ENCODE measurements at regions not wholly inside any gene's neighbourhood (a gene's known extent, or its start where the extent isn't known, plus 50 kb on each side); places are given as distances from the start of the nearest gene placed in this dataset.

DNA sequence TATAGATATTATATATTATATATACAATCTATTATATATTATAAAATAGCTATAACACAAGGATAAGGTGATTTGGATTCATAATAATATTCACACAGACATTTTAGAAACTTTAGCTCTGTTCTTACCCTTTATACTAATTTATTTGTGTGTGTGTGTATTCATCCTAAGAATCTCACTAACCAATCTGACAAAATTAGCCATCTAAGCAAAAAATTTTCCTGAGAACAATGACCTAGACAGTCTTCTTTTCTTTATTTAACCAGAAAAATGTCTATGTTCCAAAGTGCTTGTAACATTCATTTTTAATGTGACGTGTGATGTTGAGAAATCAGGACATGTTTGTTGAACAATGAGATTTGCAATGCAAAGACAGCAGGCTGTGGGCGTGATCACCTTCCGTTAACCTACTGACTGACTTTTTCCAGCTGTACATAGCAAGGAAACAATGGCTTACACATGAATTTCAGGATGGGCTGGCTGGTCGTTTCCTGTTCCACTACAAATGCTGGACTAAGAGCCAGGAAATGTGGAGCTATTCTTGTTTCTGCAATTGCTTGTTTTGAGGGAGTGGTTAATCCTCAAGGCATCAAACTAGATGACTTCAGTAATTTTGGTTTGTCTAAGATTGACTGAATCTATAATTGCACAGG is 634.6 kb upstream of the ARGLU1 start:
- DNase-seq (ENCODE audit: low read depth), result no peak

GRCh38 chr13:107200491-107200890 is 632.6 kb upstream of the ARGLU1 start:
- DNase-seq (ENCODE audit: low read depth), result no peak

GRCh38 chr13:107192289-107192688 is 624.4 kb upstream of the ARGLU1 start:
- no peak for DNase-seq (ENCODE audit: low read depth)

DNA sequence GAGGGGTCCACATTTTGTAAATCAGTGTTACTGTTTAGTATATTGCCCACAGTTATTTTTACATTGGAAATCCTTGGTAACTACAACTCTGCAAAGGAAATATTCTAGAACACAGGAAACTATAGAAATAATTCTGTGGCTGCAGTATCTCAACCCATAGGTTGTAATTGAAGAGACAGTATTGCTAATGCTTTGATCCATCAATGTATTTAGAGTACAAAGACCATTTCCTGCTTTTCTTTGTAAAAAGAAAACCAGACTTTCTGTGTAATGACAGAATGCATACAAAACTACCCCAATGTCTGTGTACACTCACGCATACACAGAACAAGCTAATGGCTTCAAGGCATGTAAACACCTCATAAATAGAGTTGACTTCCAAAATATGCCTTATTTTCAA is 622.1 kb upstream of the ARGLU1 start:
- no peak for DNase-seq (ENCODE audit: low read depth)

DNA sequence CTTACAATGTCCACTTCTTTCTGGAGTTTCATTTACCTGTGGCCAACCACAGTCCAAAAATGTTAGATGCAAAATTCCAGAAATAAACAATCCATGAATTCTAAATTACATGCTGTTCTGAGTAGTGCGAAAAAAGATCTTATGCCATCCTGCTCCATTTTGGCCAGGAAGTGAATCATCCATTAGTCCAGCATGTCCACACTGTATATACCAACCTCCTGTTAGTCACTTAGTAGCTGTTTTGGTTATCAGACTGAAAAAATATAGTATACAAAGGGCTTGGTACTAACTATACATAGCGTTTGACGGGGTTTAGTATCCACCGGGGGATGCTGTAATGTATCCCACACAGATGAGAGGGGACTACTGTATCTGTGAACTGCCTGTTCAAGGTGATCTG is 618.0 kb upstream of the ARGLU1 start:
- DNase-seq (ENCODE audit: low read depth), result no peak

DNA sequence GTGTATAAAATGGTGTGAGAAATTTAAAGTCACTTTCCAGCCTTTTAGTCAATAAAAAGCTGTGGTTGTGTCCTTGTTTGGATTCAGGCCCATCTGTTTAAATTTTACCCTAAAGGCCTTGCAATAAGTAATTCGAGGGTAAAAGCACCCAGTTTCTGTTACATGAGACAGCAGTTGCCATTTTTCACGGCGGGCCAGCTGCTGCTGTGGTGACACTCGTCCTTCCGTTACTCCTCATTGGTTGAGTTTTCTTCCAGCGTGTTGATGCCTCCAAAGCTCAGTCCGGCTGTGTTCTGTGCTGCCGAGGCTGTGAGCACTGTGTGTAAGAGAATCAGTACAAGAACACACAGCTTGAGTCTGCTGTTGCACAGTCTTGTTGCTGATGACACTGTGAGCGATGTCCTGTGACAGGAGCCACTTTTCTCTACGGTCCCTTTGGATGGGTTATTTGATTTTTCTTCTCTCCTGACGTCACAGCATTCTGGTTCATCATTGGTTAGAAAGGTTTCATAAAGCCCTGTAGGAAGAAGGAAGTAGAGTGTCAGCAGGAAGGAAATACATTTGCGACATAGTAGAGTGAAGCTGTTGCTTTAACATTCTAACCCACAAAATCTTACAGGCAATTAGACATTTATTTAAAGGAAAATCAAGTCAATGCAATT is 602.5 kb upstream of the ARGLU1 start:
- no peak for DNase-seq (ENCODE audit: low read depth)

DNA sequence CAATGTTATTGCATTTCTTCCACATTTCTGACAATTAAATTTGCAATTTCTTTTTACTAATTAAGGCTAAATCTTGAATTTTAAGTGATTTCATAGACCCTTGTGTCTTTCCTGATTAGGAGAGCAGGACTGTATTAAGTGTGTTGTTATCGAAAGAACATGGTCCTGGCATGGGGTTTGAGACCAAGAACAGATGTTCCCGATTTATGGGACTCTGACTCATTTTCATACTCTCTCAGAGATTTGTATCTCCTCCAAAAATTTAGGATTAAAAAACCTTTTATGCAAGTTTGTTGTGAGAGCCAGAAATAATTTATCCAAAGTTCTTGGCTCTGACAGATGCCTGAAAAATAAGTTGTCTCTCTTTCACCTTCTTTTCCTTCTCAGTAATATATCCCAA is 589.3 kb upstream of the ARGLU1 start:
- DNase-seq (ENCODE audit: low read depth), result no peak

GRCh38 chr13:107144432-107144831 is 576.5 kb upstream of the ARGLU1 start:
- no peak for DNase-seq (ENCODE audit: low read depth)

GRCh38 chr13:107141767-107142166 is 573.8 kb upstream of the ARGLU1 start:
- DNase-seq (ENCODE audit: low read depth), result no peak

DNA sequence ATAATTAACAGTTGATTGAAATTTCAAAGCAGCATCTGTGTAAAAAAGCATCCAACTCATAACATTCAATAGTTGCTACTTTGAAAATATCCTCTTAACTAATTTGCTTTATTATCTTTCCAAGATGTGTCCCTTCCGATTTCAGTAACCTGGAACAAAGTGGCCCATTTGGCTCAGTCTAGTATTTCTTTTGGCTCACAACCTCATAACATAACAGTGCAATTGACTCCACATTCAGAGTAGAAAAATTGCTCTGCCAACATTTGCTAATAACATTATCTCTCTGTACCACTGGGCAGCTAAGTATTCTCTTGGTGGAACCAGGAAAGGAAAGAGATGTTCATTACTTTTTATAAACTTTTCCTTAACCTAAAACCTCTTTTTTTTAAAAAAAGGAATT is 571.1 kb upstream of the ARGLU1 start:
- DNase-seq (ENCODE audit: low read depth), result no peak

GRCh38 chr13:107138486-107138885 is 570.5 kb upstream of the ARGLU1 start:
- no peak for DNase-seq (ENCODE audit: low read depth)

DNA sequence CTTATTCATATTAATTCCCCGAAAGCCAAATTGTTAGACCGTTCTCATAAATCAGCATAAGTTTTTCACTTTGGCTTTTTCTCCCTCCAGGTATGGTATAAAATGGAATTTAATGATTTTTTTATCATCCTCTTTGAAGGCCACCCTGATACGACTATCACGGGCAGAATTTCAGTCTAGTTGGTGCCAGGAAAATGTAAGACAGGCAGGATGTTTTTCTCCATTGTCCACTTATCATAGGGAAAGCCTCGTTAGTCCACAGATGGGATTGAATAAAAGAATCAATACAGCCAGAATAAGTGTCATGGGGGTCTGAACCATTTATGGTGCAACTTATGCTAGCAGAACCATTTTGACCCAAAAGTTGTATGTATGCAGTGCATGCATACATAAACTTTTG is 566.0 kb upstream of the ARGLU1 start:
- DNase-seq (ENCODE audit: low read depth), result no peak

GRCh38 chr13:107130566-107130965 is 562.6 kb upstream of the ARGLU1 start:
- DNase-seq (ENCODE audit: low read depth), result no peak

DNA sequence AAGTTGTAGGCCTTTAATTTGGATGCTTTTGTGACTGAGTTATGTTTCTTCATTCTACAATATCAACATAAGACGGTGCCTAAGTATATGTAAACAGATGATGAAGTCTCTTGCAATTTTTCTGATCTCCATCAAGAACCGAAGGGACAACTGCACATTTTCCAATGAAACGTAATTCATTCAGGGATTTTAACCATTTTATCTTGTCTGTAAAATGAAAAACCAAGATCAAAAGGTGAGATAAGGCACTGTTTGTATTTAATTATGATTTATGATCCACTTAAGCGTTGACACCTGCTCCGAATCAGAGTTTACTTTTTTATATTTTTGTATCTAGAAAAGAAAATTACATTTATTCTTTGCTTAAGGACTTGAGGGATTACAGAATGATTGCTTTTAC is 556.8 kb upstream of the ARGLU1 start:
- DNase-seq (ENCODE audit: low read depth), result no peak

- DNase-seq (ENCODE audit: low read depth), result no peak
These were observed 556.3 kb upstream of the ARGLU1 start for GRCh38 chr13:107124129-107124718.

GRCh38 chr13:107121793-107122192 is 553.9 kb upstream of the ARGLU1 start:
- no peak for DNase-seq (ENCODE audit: low read depth)

- DNase-seq (ENCODE audit: low read depth), result no peak
These were observed 552.3 kb upstream of the ARGLU1 start for GRCh38 chr13:107119989-107120881.

- DNase-seq (ENCODE audit: low read depth), result no peak
These were observed 550.6 kb upstream of the ARGLU1 start for GRCh38 chr13:107118506-107118905.

GRCh38 chr13:107117327-107118012 is 549.5 kb upstream of the ARGLU1 start:
- DNase-seq (ENCODE audit: low read depth), result no peak

DNA sequence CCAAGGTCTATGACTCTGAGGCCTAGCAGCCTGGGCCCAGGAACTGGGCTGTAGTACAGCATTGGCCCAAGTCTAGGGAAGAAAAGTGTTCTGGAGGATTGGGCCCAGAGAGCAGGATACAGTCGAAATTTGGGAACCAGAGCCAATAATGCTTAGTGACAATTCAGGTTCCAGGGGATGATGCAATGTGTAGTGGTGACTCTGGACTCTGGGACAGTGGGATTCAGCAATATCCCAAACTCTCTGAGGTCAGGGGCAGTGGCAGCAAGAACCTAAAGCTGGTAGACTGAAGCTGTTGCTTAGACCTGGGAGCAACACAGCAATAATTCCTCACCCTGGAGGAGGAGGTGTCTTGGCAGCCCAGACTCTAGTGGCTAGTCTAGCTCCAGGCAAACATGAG is 545.5 kb upstream of the ARGLU1 start:
- DNase-seq (ENCODE audit: low read depth), result no peak

DNA sequence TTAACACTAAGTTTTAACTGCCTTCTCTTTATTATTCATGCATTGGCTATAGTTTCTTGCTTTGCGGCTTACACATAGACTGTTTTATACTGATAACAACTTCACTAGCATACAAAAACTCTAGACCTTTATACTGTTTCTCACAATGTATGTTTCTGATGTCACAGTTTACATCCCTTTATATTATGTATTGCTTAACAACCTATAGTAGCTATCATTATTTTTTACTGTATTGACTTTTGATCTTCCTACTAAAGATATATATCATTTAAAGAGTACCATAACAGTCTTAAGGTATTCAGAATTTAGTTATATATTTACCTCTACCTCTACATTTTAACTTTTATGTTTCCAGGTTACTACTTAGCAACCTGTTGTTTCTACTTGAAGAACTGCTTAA is 543.3 kb upstream of the ARGLU1 start:
- no peak for DNase-seq (ENCODE audit: low read depth)

DNA sequence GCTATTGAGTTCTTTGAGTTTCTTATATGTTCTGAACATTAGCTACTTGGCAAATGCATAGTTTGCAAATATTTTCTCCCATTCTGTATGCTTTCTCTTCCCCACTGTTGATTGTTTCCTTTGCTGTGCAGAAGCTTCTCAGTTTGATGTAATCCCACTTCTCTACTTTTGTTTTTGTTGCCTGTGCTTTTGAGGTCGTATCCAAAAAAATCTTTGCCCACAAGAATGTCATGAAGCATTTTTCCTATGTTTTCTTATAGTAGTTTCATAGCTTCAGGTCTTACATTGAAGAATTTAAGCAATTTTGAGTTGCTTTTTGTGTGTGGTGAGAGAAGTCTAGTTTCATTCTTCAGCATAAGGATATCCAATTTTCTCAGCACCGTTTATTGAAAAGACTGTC is 536.7 kb upstream of the ARGLU1 start:
- no peak for DNase-seq (ENCODE audit: low read depth)
